MM.1S (cell line): ENCODE measurements at regions not wholly inside any gene's neighbourhood (a gene's known extent, or its start where the extent isn't known, plus 50 kb on each side); places are given as distances from the start of the nearest gene placed in this dataset.

ENCODE experiments used
- DNase-seq: peaks from one replicate; pipeline ENCODE4 v3.0.0-alpha.2; 2015
- H2AFZ ChIP-seq: fragments of 300-600 bp; sonication (generic); 2 replicates; pipeline ENCODE4 v1.6.0; 2016; ENCODE audit warnings: antibody characterized with exemption, low read length
- H3F3A ChIP-seq: fragments of 300-600 bp; sonication (generic); 2 replicates; pipeline ENCODE4 v1.6.1; 2016; ENCODE audit warnings: mild to moderate bottlenecking, antibody characterized with exemption, low read length, moderate library complexity, mixed read lengths; ENCODE audit not compliant: insufficient read depth
- H3K27ac ChIP-seq: fragments of 300-600 bp; sonication (generic); 2 replicates; pipeline ENCODE4 v1.5.1; 2016; ENCODE audit warnings: mild to moderate bottlenecking, low read length
- H3K27me3 ChIP-seq: fragments of 300-600 bp; sonication (generic); replicated peaks from 2 replicates; pipeline ENCODE4 v1.6.0; 2016; ENCODE audit warnings: low read length; ENCODE audit not compliant: insufficient read depth
- H3K36me3 ChIP-seq: fragments of 300-600 bp; sonication (generic); replicated peaks from 2 replicates; pipeline ENCODE4 v1.6.1; 2016; ENCODE audit warnings: mild to moderate bottlenecking, low read length, mixed read lengths; ENCODE audit not compliant: insufficient read depth
- H3K4me1 ChIP-seq: fragments of 300-600 bp; sonication (generic); 2 replicates; pipeline ENCODE4 v1.6.1; 2016; ENCODE audit warnings: low read length, mixed read lengths
- H3K4me2 ChIP-seq: fragments of 300-600 bp; sonication (generic); 2 replicates; pipeline ENCODE4 v1.6.0; 2016; ENCODE audit warnings: low read depth, low read length
- H3K4me3 ChIP-seq: fragments of 300-600 bp; sonication (generic); 2 replicates; pipeline ENCODE4 v1.5.1; 2016; ENCODE audit warnings: low read length, mixed read lengths
- H3K79me2 ChIP-seq: fragments of 300-600 bp; sonication (generic); 2 replicates; pipeline ENCODE4 v1.6.1; 2016; ENCODE audit warnings: mixed run types, low read length, mixed read lengths
- H3K9ac ChIP-seq: fragments of 300-600 bp; sonication (generic); 2 replicates; pipeline ENCODE4 v1.6.1; 2016; ENCODE audit warnings: low read length, mixed read lengths
- H3K9me2 ChIP-seq: fragments of 300-600 bp; sonication (generic); replicated peaks from 2 replicates; pipeline ENCODE4 v1.6.1; 2016; ENCODE audit warnings: mild to moderate bottlenecking, low read length, mixed read lengths; ENCODE audit not compliant: insufficient read depth
- H3K9me3 ChIP-seq: fragments of 300-600 bp; sonication (generic); replicated peaks from 2 replicates; pipeline ENCODE4 v1.6.1; 2016; ENCODE audit warnings: mild to moderate bottlenecking, low read length, mixed read lengths; ENCODE audit not compliant: insufficient read depth
- H4K20me1 ChIP-seq: fragments of 300-600 bp; sonication (generic); 2 replicates; pipeline ENCODE4 v1.6.1; 2016; ENCODE audit warnings: mild to moderate bottlenecking, low read length, moderate library complexity, mixed read lengths; ENCODE audit not compliant: insufficient read depth
- CTCF ChIP-seq: fragments of 300-600 bp; sonication (generic); IDR thresholded peaks from 2 replicates; pipeline ENCODE4 v1.5.1; 2016; ENCODE audit warnings: antibody characterized with exemption, low read length, mixed read lengths
- EZH2 ChIP-seq: fragments of 300-600 bp; sonication (generic); optimal IDR thresholded peaks from 2 replicates; pipeline ENCODE3; 2017; ENCODE audit warnings: low read depth, mild to moderate bottlenecking, antibody characterized with exemption, low read length, mixed read lengths
- EZH2phosphoT487 ChIP-seq: fragments of 300-600 bp; sonication (generic); IDR thresholded peaks from 2 replicates; pipeline ENCODE4 v1.6.1; 2018; ENCODE audit warnings: antibody characterized with exemption, low read length

- Histone ChIP-seq H3K9ac (no peak overlapping the region), H2AFZ (no peak overlapping the region), H3K27ac (no peak overlapping the region), H3F3A (no peaks in the 10 kb centered on the region), H3K36me3 (no peaks in the 10 kb centered on the region), H3K27me3 (no peaks in the 10 kb centered on the region), H3K4me3 (no peak overlapping the region), H3K9me2 (no peaks in the 10 kb centered on the region), H3K79me2 (no peaks in the 10 kb centered on the region), H3K4me1 (no peaks in the 10 kb centered on the region), H3K4me2 (no peak overlapping the region), H3K9me3 (no peaks in the 10 kb centered on the region), H4K20me1 (no peaks in the 10 kb centered on the region)
- no peak for DNase-seq
- no peak for TF ChIP-seq EZH2
Observed at GRCh38 chr13:87923753-87924152, 252.6 kb downstream of the SLITRK5 start.

GRCh38 chr13:87925006-87925405 lies 253.8 kb downstream of the SLITRK5 start:
- no peak overlapping the region for H3K9ac ChIP-seq
- no peaks in the 10 kb centered on the region for H3K79me2 ChIP-seq
- H3F3A ChIP-seq: no peaks in the 10 kb centered on the region
- H3K27me3 ChIP-seq: no peaks in the 10 kb centered on the region
- TF ChIP-seq EZH2phosphoT487 (no peak), EZH2 (no peak), CTCF (no peak)
- no peak overlapping the region for H2AFZ ChIP-seq
- no peak for DNase-seq
- H4K20me1 ChIP-seq: no peaks in the 10 kb centered on the region
- H3K9me3 ChIP-seq: no peaks in the 10 kb centered on the region
- no peaks in the 10 kb centered on the region for H3K4me1 ChIP-seq
- H3K27ac ChIP-seq: no peak overlapping the region
- no peaks in the 10 kb centered on the region for H3K9me2 ChIP-seq
- H3K4me3 ChIP-seq: no peak overlapping the region
- H3K36me3 ChIP-seq: no peaks in the 10 kb centered on the region
- H3K4me2 ChIP-seq: no peak overlapping the region

GRCh38 chr13:87940776-87941175 lies 269.6 kb downstream of the SLITRK5 start:
- Histone ChIP-seq H3K4me1 (no peaks in the 10 kb centered on the region), H3K9me3 (no peaks in the 10 kb centered on the region), H3K4me3 (no peak overlapping the region), H3K79me2 (no peaks in the 10 kb centered on the region), H3K27ac (no peak overlapping the region), H4K20me1 (no peaks in the 10 kb centered on the region), H3K9me2 (no peaks in the 10 kb centered on the region), H3K36me3 (no peaks in the 10 kb centered on the region), H3K27me3 (no peaks in the 10 kb centered on the region), H3K9ac (no peak overlapping the region), H2AFZ (no peak overlapping the region), H3K4me2 (no peak overlapping the region), H3F3A (no peaks in the 10 kb centered on the region)
- DNase-seq: no peak
- TF ChIP-seq EZH2phosphoT487: no peak
- TF ChIP-seq CTCF: no peak
- no peak for TF ChIP-seq EZH2

- no peak overlapping the region for H2AFZ ChIP-seq
- H3K79me2 ChIP-seq: no peaks in the 10 kb centered on the region
- no peaks in the 10 kb centered on the region for H3K9me2 ChIP-seq
- H3K9me3 ChIP-seq: no peaks in the 10 kb centered on the region
- H3K4me1 ChIP-seq: no peaks in the 10 kb centered on the region
- H3K4me3 ChIP-seq: no peak overlapping the region
- H3K27ac ChIP-seq: no peak overlapping the region
- no peak overlapping the region for H3K4me2 ChIP-seq
- no peaks in the 10 kb centered on the region for H3K36me3 ChIP-seq
- no peak overlapping the region for H3K9ac ChIP-seq
- H3K27me3 ChIP-seq: no peaks in the 10 kb centered on the region
- DNase-seq: no peak
- no peaks in the 10 kb centered on the region for H3F3A ChIP-seq
- no peaks in the 10 kb centered on the region for H4K20me1 ChIP-seq
- TF ChIP-seq CTCF (no peak), EZH2phosphoT487 (no peak), EZH2 (no peak)
Observed at GRCh38 chr13:87941226-87941625, 270.1 kb downstream of the SLITRK5 start.
